H1 (cell line): ENCODE measurements at regions not wholly inside any gene's neighbourhood (a gene's known extent, or its start where the extent isn't known, plus 50 kb on each side); places are given as distances from the start of the nearest gene placed in this dataset.

Experiments
- CTCF ChIA-PET: fragments of 300-600 bp; sonication (Branson Sonifier 250); formaldehyde crosslinking; loops from one replicate; lab custom pipeline; 2021; ENCODE audit not compliant: partially characterized antibody; lab: Charles Lee
- POLR2A ChIA-PET: fragments of 300-600 bp; sonication (Branson Sonifier 250); formaldehyde crosslinking; loops from one replicate; lab custom pipeline; 2021; ENCODE audit warnings: inconsistent platforms; ENCODE audit not compliant: partially characterized antibody; lab: Charles Lee
- DNase-seq, 2 experiments: peaks; one replicate each; pipeline versions ENCODE4 v3.0.0 to v3.0.0-alpha.2; 2010 to 2022; ENCODE audit warnings: low spot score in 2 of 2, low read depth in 1 of 2, mixed read lengths in 1 of 2
- FAIRE-seq: peaks from 2 replicates; lab custom pipeline; 2011; peaks lifted over from hg19 to GRCh38; lab: Jason Lieb, UNC
- H2AFZ ChIP-seq: 2 replicates; pipeline ENCODE4 v1.8.1; 2012; ENCODE audit warnings: low read length, inconsistent platforms
- H2AK5ac ChIP-seq: 2 replicates; pipeline ENCODE4 v1.6.1; 2013; ENCODE audit warnings: low read depth, low read length
- H2BK120ac ChIP-seq: replicated peaks from 2 replicates; pipeline ENCODE3; 2013; ENCODE audit warnings: low read depth, low read length, inconsistent platforms
- H2BK12ac ChIP-seq: 2 replicates; pipeline ENCODE4 v1.6.1; 2013; ENCODE audit warnings: low read depth, low read length
- H2BK15ac ChIP-seq: 2 replicates; pipeline ENCODE4 v1.6.1; 2013; ENCODE audit warnings: low read length
- H2BK20ac ChIP-seq: 2 replicates; pipeline ENCODE4 v1.6.1; 2013; ENCODE audit warnings: low read length
- H2BK5ac ChIP-seq: 2 replicates; pipeline ENCODE4 v1.6.1; 2013; ENCODE audit warnings: low read depth, low read length
- H3K14ac ChIP-seq: 2 replicates; pipeline ENCODE4 v1.6.1; 2013; ENCODE audit warnings: inconsistent platforms; ENCODE audit not compliant: insufficient read length
- H3K18ac ChIP-seq: 2 replicates; pipeline ENCODE4 v1.6.1; 2013; ENCODE audit warnings: low read length; ENCODE audit errors: extremely low read depth
- H3K23ac ChIP-seq: 2 replicates; pipeline ENCODE4 v1.6.1; 2013; ENCODE audit warnings: inconsistent platforms; ENCODE audit not compliant: insufficient read length
- H3K23me2 ChIP-seq: 2 replicates; pipeline ENCODE4 v1.6.1; 2013; ENCODE audit warnings: low read depth, low read length
- H3K27ac ChIP-seq: 2 replicates; pipeline ENCODE4 v1.6.1; 2011; ENCODE audit warnings: low read depth, low read length, inconsistent platforms
- H3K27me3 ChIP-seq, 4 experiments: replicated peaks in 1 of 4; 1 replicate in 1 of 4; 2 replicates in 3 of 4; pipeline versions ENCODE4 v1.6.1 to v1.8.1; 2011 to 2013; ENCODE audit warnings: low read length in 3 of 4, mild to moderate bottlenecking in 3 of 4, inconsistent platforms in 2 of 4, mixed read lengths in 2 of 4, moderate library complexity in 1 of 4; ENCODE audit not compliant: control insufficient read depth in 3 of 4, insufficient read depth in 3 of 4; ENCODE audit errors: extremely low read depth in 1 of 4
- H3K36me3 ChIP-seq, 4 experiments: 2 replicates each; pipeline versions ENCODE4 v1.6.1 to v1.8.1; 2011 to 2013; ENCODE audit warnings: mild to moderate bottlenecking in 4 of 4, low read length in 3 of 4, moderate library complexity in 2 of 4, control low read depth in 1 of 4, inconsistent platforms in 1 of 4; ENCODE audit not compliant: insufficient read depth in 4 of 4, control insufficient read depth in 2 of 4
- H3K4ac ChIP-seq: replicated peaks from 2 replicates; pipeline ENCODE3; 2013; ENCODE audit warnings: low read length, low read depth, mixed read lengths, inconsistent platforms; ENCODE audit not compliant: insufficient read length
- H3K4me1 ChIP-seq, 4 experiments: replicated peaks in 1 of 4; 1 replicate in 1 of 4; 2 replicates in 3 of 4; pipeline versions ENCODE4 v1.6.1 to v1.8.1; 2011 to 2013; ENCODE audit warnings: low read length in 3 of 4, inconsistent platforms in 2 of 4, mixed read lengths in 1 of 4; ENCODE audit not compliant: insufficient read depth in 4 of 4, control insufficient read depth in 3 of 4
- H3K4me2 ChIP-seq, 2 experiments: 2 replicates each; pipeline versions ENCODE4 v1.6.1 to v1.8.1; 2011 to 2013; ENCODE audit warnings: low read depth in 2 of 2, low read length in 2 of 2, control low read depth in 1 of 2, inconsistent platforms in 1 of 2, mild to moderate bottlenecking in 1 of 2; ENCODE audit not compliant: insufficient read depth in 1 of 2
- H3K4me3 ChIP-seq, 4 experiments: fragments of 200-600, 300-600 bp in 1 of 4; sonication (generic), shearing (Covaris generic), sonication (Bioruptor Twin) in 1 of 4; 2 replicates each; pipeline versions ENCODE4 v1.5.1 to v1.8.1; 2011 to 2016; ENCODE audit warnings: low read length in 4 of 4, low read depth in 3 of 4, control low read depth in 2 of 4, inconsistent platforms in 2 of 4, mild to moderate bottlenecking in 2 of 4, mixed read lengths in 1 of 4, moderate library complexity in 1 of 4; ENCODE audit not compliant: insufficient read depth in 2 of 4; ENCODE audit errors: extremely low read depth in 1 of 4
- H3K56ac ChIP-seq: replicated peaks from 2 replicates; pipeline ENCODE3; 2013; ENCODE audit warnings: low read depth, mild to moderate bottlenecking, mixed read lengths, low read length, inconsistent platforms; ENCODE audit not compliant: insufficient read length
- H3K79me1 ChIP-seq: 2 replicates; pipeline ENCODE4 v1.6.1; 2013; ENCODE audit warnings: low read depth, low read length, control low read depth
- H3K79me2 ChIP-seq, 2 experiments: 2 replicates each; pipeline versions ENCODE4 v1.6.1 to v1.8.1; 2012 to 2013; ENCODE audit warnings: low read length in 2 of 2, mild to moderate bottlenecking in 2 of 2, inconsistent platforms in 1 of 2; ENCODE audit not compliant: insufficient read depth in 2 of 2, control insufficient read depth in 1 of 2
- H3K9ac ChIP-seq, 4 experiments: replicated peaks in 1 of 4; 1 replicate in 1 of 4; 2 replicates in 3 of 4; pipeline versions ENCODE4 v1.6.1 to v1.8.1; 2011 to 2013; ENCODE audit warnings: low read depth in 3 of 4, low read length in 3 of 4, control low read depth in 2 of 4, mild to moderate bottlenecking in 2 of 4, moderate library complexity in 2 of 4, inconsistent platforms in 1 of 4; ENCODE audit errors: extremely low read depth in 1 of 4
- H3K9me3 ChIP-seq, 2 experiments: 2 replicates each; pipeline versions ENCODE4 v1.6.1 to v1.8.1; 2012 to 2013; ENCODE audit warnings: mild to moderate bottlenecking in 2 of 2, moderate library complexity in 2 of 2, control low read depth in 1 of 2, inconsistent platforms in 1 of 2, low read depth in 1 of 2, low read length in 1 of 2, mixed read lengths in 1 of 2; ENCODE audit not compliant: insufficient read depth in 2 of 2
- H4K20me1 ChIP-seq, 2 experiments: replicated peaks in 1 of 2; 2 replicates each; pipeline versions ENCODE3 to v1.8.1; 2011 to 2013; ENCODE audit warnings: inconsistent platforms in 2 of 2, low read length in 2 of 2, mild to moderate bottlenecking in 1 of 2; ENCODE audit not compliant: insufficient read depth in 2 of 2, control insufficient read depth in 1 of 2
- H4K5ac ChIP-seq: 2 replicates; pipeline ENCODE4 v1.6.1; 2013; ENCODE audit warnings: low read length, low read depth, mixed read lengths, inconsistent platforms; ENCODE audit not compliant: insufficient read length
- H4K8ac ChIP-seq: 2 replicates; pipeline ENCODE4 v1.8.0; 2013; ENCODE audit warnings: mild to moderate bottlenecking, moderate library complexity, low read length, inconsistent platforms; ENCODE audit not compliant: insufficient read depth; ENCODE audit errors: extremely low read depth
- H4K91ac ChIP-seq: replicated peaks from 2 replicates; pipeline ENCODE3; 2013; ENCODE audit warnings: low read length, mixed read lengths, inconsistent platforms; ENCODE audit not compliant: insufficient read length
- BCL11A ChIP-seq, 2 experiments: IDR thresholded peaks; one replicate each; pipeline ENCODE4 v1.6.1; 2011; ENCODE audit warnings: low read depth in 2 of 2, low read length in 2 of 2, mild to moderate bottlenecking in 2 of 2
- CTBP2 ChIP-seq: IDR thresholded peaks from 2 replicates; pipeline ENCODE4 v1.7.0; 2011; ENCODE audit warnings: borderline replicate concordance, mild to moderate bottlenecking, moderate library complexity, mixed read lengths, low read length; ENCODE audit not compliant: insufficient read depth, insufficient read length
- EZH2 ChIP-seq: fragments of 200-600 bp; sonication (generic); IDR thresholded peaks from 2 replicates; pipeline ENCODE4 v1.7.1; 2012; ENCODE audit warnings: low read depth, mild to moderate bottlenecking, moderate library complexity, low read length, inconsistent platforms; ENCODE audit not compliant: severe bottlenecking
- HDAC2 ChIP-seq, 2 experiments: fragments of 300-600 bp in 1 of 2; sonication (generic) in 1 of 2; IDR thresholded peaks; 2 replicates each; pipeline ENCODE4 v1.6.1; 2011 to 2012; ENCODE audit warnings: low read depth in 2 of 2, low read length in 2 of 2, mild to moderate bottlenecking in 2 of 2, moderate library complexity in 2 of 2, borderline replicate concordance in 1 of 2, inconsistent platforms in 1 of 2
- KDM1A ChIP-seq: fragments of 200-600, 300-600 bp; sonication (generic); IDR thresholded peaks from 2 replicates; pipeline ENCODE4 v1.7.1; 2016; ENCODE audit warnings: mild to moderate bottlenecking, low read length, borderline replicate concordance
- NANOG ChIP-seq: IDR thresholded peaks from 2 replicates; pipeline ENCODE4 v1.6.1; 2011; ENCODE audit warnings: low read length, low read depth, mild to moderate bottlenecking, inconsistent platforms; ENCODE audit not compliant: insufficient read depth, poor library complexity, severe bottlenecking
- SAP30 ChIP-seq: fragments of 300-600 bp; sonication (generic); IDR thresholded peaks from 2 replicates; pipeline ENCODE4 v1.7.1; 2012; ENCODE audit warnings: low read length, moderate library complexity, mild to moderate bottlenecking, inconsistent platforms; ENCODE audit not compliant: insufficient read depth, insufficient replicate concordance
- SIX5 ChIP-seq: IDR thresholded peaks from 2 replicates; pipeline ENCODE4 v1.6.1; 2011; ENCODE audit warnings: mild to moderate bottlenecking, low read depth, low read length
- SP1 ChIP-seq: IDR thresholded peaks from 2 replicates; pipeline ENCODE4 v1.6.1; 2011; ENCODE audit warnings: low read depth, low read length
- TAF7 ChIP-seq: optimal IDR thresholded peaks from 2 replicates; pipeline ENCODE3; 2011; ENCODE audit warnings: low read depth, mild to moderate bottlenecking, inconsistent platforms, low read length, moderate library complexity, borderline replicate concordance
- USF2 ChIP-seq: IDR thresholded peaks from 2 replicates; pipeline ENCODE4 v1.6.1; 2011; ENCODE audit warnings: low read length, improper control_type of control experiment
- WGBS, 2 experiments: shearing (Covaris generic) in 1 of 2; methylation state at CpG; one replicate each; pipeline versions ENCODE4 v1.1.6 to v1.1.7; 2013 to 2015; ENCODE audit warnings: low lambda C conversion rate in 2 of 2, mixed read lengths in 2 of 2, inconsistent platforms in 1 of 2, low coverage in 1 of 2, missing lambda C conversion rate in 1 of 2; ENCODE audit not compliant: insufficient replicate concordance in 2 of 2, insufficient coverage in 1 of 2, insufficient read length in 1 of 2; ENCODE audit errors: extremely low coverage in 1 of 2, missing lambda C conversion rate in 1 of 2; 5-methylcytosine and 5-hydroxymethylcytosine counted together

- ChIA-PET POLR2A (no interaction called here), CTCF (interaction anchor here (0.7 to 1.7 kb wide), 6 partner anchors 9 to 1735 kb away, joined by 3 to 9 read pairs (median 3); no protein-coding TSS in a partner anchor)
- Histone ChIP-seq H3K4me2 (no peak overlapping the region), H2BK20ac (no peak overlapping the region), H2AFZ (no peak overlapping the region), H3K14ac (no peak overlapping the region), H3K18ac (no peak overlapping the region), H3K79me1 (no peaks in the 10 kb centered on the region), H4K5ac (no peak overlapping the region), H3K23ac (no peak overlapping the region), H2BK15ac (no peak overlapping the region), H3K4me1 (peaks cover 0 to 7% (median 2%) of the 10 kb centered on the region in 4 experiments; a peak in 3 of 7 replicates), H3K27me3 (no peaks in the 10 kb centered on the region), H3K4ac (no peak overlapping the region), H4K91ac (no peak overlapping the region), H4K8ac (no peak overlapping the region), H3K23me2 (no peaks in the 10 kb centered on the region), H3K27ac (no peak overlapping the region), H3K9me3 (peaks cover 0 to 7% of the 10 kb centered on the region in 2 experiments; a peak in 1 of 4 replicates), H3K36me3 (no peaks in the 10 kb centered on the region), H2BK120ac (no peak overlapping the region), H2AK5ac (no peak overlapping the region), H3K4me3 (no peak overlapping the region), H4K20me1 (no peaks in the 10 kb centered on the region), H3K79me2 (no peaks in the 10 kb centered on the region), H3K9ac (no peak overlapping the region), H3K56ac (no peak overlapping the region), H2BK12ac (no peak overlapping the region; the same call in 1 of the 2 replicates), H2BK5ac (no peak overlapping the region)
- DNase-seq (no peak), FAIRE-seq (no peak)
- WGBS, 2 experiments: 79% methylated on average over 3 of the region's 3 CpGs; no CpG with 5 or more reads in 1 of the 2 experiments
- TF ChIP-seq TAF7: no peak
- no peak for TF ChIP-seq SAP30
- no peak for TF ChIP-seq EZH2
- no peak for TF ChIP-seq CTBP2
- no peak for TF ChIP-seq NANOG
- no peak for TF ChIP-seq HDAC2 (IDR thresholded peaks at IDR 0.05; ENCODE audit: borderline replicate concordance in 1 of 2, low read depth in 2 of 2, low read length in 2 of 2)
- no peak for TF ChIP-seq SIX5
- no peak for TF ChIP-seq USF2
- no peak for TF ChIP-seq SP1
- TF ChIP-seq BCL11A (IDR thresholded peaks at IDR 0.05; ENCODE audit: low read depth in 2 of 2, low read length in 2 of 2): no peak
- no peak for TF ChIP-seq KDM1A
These were observed 109.0 kb upstream of the TMPO start for GRCh38 chr12:98406378-98406777.
